ENCODE measurements at regions not wholly inside any gene's neighbourhood (a gene's known extent, or its start where the extent isn't known, plus 50 kb on each side); places are given as distances from the start of the nearest gene placed in this dataset.

- TF ChIP-seq CTCF (optimal IDR thresholded peaks at IDR 0.05 in 1 of 3, IDR thresholded peaks at IDR 0.05 in 1 of 3, conservative IDR thresholded peaks at IDR 0.05 in 1 of 3; ENCODE audit: extremely low read depth in 1 of 3, insufficient read depth in 2 of 3, low read length in 3 of 3) (no peak), EZH2 (IDR thresholded peaks at IDR 0.05; ENCODE audit: low read length) (no peak)
Measured at GRCh38 chr2:6626401-6627012, 239.2 kb downstream of the CMPK2 start.
